PFSK-1 (cell line): ENCODE measurements at regions not wholly inside any gene's neighbourhood (a gene's known extent, or its start where the extent isn't known, plus 50 kb on each side); places are given as distances from the start of the nearest gene placed in this dataset.

ENCODE experiments used
- FOXP2 ChIP-seq: optimal IDR thresholded peaks from 2 replicates; pipeline ENCODE3; 2011; ENCODE audit warnings: borderline replicate concordance, control low read depth, inconsistent platforms; ENCODE audit not compliant: insufficient read depth; ENCODE audit errors: extremely low read length, extremely low read depth
- POLR2AphosphoS5 ChIP-seq: IDR thresholded peaks from 2 replicates; pipeline ENCODE4 v1.6.1; 2012; ENCODE audit warnings: low read depth, mild to moderate bottlenecking, control low read depth, low read length, moderate library complexity
- REST ChIP-seq, 2 experiments: IDR thresholded peaks; 2 replicates each; pipeline versions ENCODE4 v1.6.1 to v1.8.0; 2011 to 2012; ENCODE audit warnings: low read depth in 2 of 2, low read length in 2 of 2, control low read depth in 1 of 2, inconsistent platforms in 1 of 2, mild to moderate bottlenecking in 1 of 2, moderate library complexity in 1 of 2; ENCODE audit not compliant: insufficient read depth in 1 of 2
- SIN3A ChIP-seq: IDR thresholded peaks from 2 replicates; pipeline ENCODE4 v1.6.1; 2012; ENCODE audit warnings: mild to moderate bottlenecking, low read length, moderate library complexity, borderline replicate concordance; ENCODE audit not compliant: insufficient read depth
- TAF1 ChIP-seq: IDR thresholded peaks from 2 replicates; pipeline ENCODE4 v1.6.1; 2012; ENCODE audit warnings: low read length, control low read depth, borderline replicate concordance; ENCODE audit not compliant: insufficient read depth

GRCh38 chr5:29378104-29378503, 1815.4 kb upstream of the CDH6 start:
- TF ChIP-seq REST (IDR thresholded peaks at IDR 0.05; ENCODE audit: insufficient read depth in 1 of 2, low read depth in 2 of 2, low read length in 2 of 2) (no peak), TAF1 (no peak), POLR2AphosphoS5 (no peak), SIN3A (no peak), FOXP2 (no peak)
